ENCODE measurements at regions not wholly inside any gene's neighbourhood (a gene's known extent, or its start where the extent isn't known, plus 50 kb on each side); places are given as distances from the start of the nearest gene placed in this dataset.

DNA sequence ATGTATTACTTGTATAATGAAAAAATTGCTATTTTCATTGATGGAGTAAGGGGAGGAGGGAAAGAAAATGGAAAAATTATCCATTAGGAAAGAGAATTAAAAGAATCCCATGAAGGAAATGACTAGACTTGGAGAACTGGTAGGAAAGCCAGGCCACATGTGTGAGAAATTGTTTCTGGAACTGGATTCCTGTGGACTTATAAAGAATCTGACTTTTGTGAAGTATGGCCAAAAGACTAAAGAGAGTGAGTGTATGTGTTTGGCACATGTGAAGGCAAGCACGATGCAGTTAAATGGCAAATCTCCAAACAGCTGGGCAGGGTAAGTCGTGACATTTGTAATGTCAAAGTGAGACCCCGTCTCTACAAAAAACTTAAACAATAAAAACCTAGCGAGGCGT lies 89.4 kb downstream of the MTX3 start:
- Mint-ChIP-seq H3K27me3 (peaks cover 38% of the 10 kb centered on the region), H3K9me3 (peaks cover 2% of the 10 kb centered on the region), H3K27ac (no peak overlapping the region), H3K4me3 (no peak overlapping the region), H3K4me1 (ENCODE audit: low read depth) (no peaks in the 10 kb centered on the region), H3K36me3 (ENCODE audit: low read depth) (no peaks in the 10 kb centered on the region)
- Histone ChIP-seq H3K4me1 (ENCODE audit: insufficient read depth, low read length) (no peaks in the 10 kb centered on the region), H3K27me3 (ENCODE audit: control insufficient read depth in 1 of 2, insufficient read depth in 2 of 2, low read length in 2 of 2) (peaks cover 3 to 6% of the 10 kb centered on the region in 2 experiments), H3K9me3 (ENCODE audit: control insufficient read depth in 1 of 2, insufficient read depth in 1 of 2, low read length in 2 of 2) (no peaks in the 10 kb centered on the region), H3K27ac (ENCODE audit: low read depth in 1 of 2, low read length in 2 of 2) (no peak overlapping the region), H3K4me3 (ENCODE audit: low read length) (no peak overlapping the region), H3K36me3 (ENCODE audit: insufficient read depth, low read length) (no peaks in the 10 kb centered on the region)
- DNase-seq (no peak), ATAC-seq (ENCODE audit: poor library complexity) (no peak)
- TF ChIP-seq, protein P1, sequence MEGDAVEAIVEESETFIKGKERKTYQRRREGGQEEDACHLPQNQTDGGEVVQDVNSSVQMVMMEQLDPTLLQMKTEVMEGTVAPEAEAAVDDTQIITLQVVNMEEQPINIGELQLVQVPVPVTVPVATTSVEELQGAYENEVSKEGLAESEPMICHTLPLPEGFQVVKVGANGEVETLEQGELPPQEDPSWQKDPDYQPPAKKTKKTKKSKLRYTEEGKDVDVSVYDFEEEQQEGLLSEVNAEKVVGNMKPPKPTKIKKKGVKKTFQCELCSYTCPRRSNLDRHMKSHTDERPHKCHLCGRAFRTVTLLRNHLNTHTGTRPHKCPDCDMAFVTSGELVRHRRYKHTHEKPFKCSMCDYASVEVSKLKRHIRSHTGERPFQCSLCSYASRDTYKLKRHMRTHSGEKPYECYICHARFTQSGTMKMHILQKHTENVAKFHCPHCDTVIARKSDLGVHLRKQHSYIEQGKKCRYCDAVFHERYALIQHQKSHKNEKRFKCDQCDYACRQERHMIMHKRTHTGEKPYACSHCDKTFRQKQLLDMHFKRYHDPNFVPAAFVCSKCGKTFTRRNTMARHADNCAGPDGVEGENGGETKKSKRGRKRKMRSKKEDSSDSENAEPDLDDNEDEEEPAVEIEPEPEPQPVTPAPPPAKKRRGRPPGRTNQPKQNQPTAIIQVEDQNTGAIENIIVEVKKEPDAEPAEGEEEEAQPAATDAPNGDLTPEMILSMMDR (IDR thresholded peaks at IDR 0.05), result no peak
- intact Hi-C loops (cut with DNase I, micrococcal nuclease), result no loop called here
- CTCF ChIA-PET, result no interaction called here
- POLR2A ChIA-PET, result no interaction called here

DNA sequence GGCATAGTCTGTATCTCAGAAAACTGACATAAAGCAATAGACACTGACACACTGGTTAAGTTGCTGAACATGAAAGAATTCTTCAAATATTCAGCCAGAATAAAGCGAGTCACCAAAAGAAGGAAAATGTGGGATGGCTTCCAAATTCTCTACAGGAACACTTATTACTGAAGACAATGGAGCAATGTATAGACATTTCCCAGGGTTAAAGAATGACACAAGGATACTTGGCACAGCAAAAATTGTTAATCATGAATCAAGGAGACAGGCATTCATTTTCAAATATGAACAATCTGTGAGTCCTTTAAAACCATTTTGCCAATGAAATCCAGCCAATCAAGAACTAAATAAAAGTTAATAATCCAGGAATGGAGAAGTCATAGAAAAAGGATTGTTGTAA lies 92.5 kb downstream of the MTX3 start:
- Histone ChIP-seq H3K4me1 (ENCODE audit: insufficient read depth, low read length) (no peaks in the 10 kb centered on the region), H3K27me3 (ENCODE audit: control insufficient read depth in 1 of 2, insufficient read depth in 2 of 2, low read length in 2 of 2) (peaks cover 9 to 22% of the 10 kb centered on the region in 2 experiments), H3K27ac (ENCODE audit: low read depth in 1 of 2, low read length in 2 of 2) (no peak overlapping the region), H3K9me3 (ENCODE audit: control insufficient read depth in 1 of 2, insufficient read depth in 1 of 2, low read length in 2 of 2) (no peaks in the 10 kb centered on the region), H3K4me3 (ENCODE audit: low read length) (no peak overlapping the region), H3K36me3 (ENCODE audit: insufficient read depth, low read length) (no peaks in the 10 kb centered on the region)
- Mint-ChIP-seq H3K36me3 (ENCODE audit: low read depth) (no peaks in the 10 kb centered on the region), H3K4me1 (ENCODE audit: low read depth) (no peaks in the 10 kb centered on the region), H3K27me3 (peaks cover 59% of the 10 kb centered on the region), H3K4me3 (no peak overlapping the region), H3K27ac (no peak overlapping the region), H3K9me3 (no peaks in the 10 kb centered on the region)
- intact Hi-C loops (cut with DNase I, micrococcal nuclease), result no loop called here
- ATAC-seq (ENCODE audit: poor library complexity), result no peak
- CTCF ChIA-PET, result no interaction called here
- DNase-seq, result no peak
- TF ChIP-seq, protein P1 (IDR thresholded peaks at IDR 0.05), result no peak
- POLR2A ChIA-PET, result no interaction called here

DNA sequence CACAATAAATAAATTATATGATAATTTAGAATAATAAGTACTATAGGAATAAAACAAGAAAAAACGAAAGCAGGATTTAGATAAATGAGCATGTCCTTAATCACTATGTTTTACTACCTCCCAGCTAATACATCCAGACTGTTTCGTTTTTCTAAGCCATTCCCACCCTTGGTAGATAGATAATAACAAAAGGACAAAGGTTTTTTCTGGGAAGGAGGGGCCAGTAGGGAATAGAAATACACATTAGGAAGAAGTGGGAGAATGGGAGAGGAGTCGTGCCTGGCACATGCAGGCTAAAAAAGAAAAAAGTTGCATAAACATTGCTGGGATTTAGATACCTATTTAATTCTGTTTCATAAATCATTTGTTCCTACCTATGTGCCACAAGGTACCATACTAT lies 97.1 kb downstream of the MTX3 start:
- ChIA-PET CTCF (no interaction called here), POLR2A (no interaction called here)
- intact Hi-C loops (cut with DNase I, micrococcal nuclease), result no loop called here
- Mint-ChIP-seq H3K4me1 (ENCODE audit: low read depth) (no peaks in the 10 kb centered on the region), H3K36me3 (ENCODE audit: low read depth) (no peaks in the 10 kb centered on the region), H3K27ac (no peak overlapping the region), H3K9me3 (no peaks in the 10 kb centered on the region), H3K4me3 (no peak overlapping the region), H3K27me3 (peaks cover 63% of the 10 kb centered on the region)
- DNase-seq, result no peak
- Histone ChIP-seq H3K4me3 (ENCODE audit: low read length) (no peak overlapping the region), H3K36me3 (ENCODE audit: insufficient read depth, low read length) (no peaks in the 10 kb centered on the region), H3K4me1 (ENCODE audit: insufficient read depth, low read length) (no peaks in the 10 kb centered on the region), H3K27ac (ENCODE audit: low read depth in 1 of 2, low read length in 2 of 2) (no peak overlapping the region), H3K9me3 (ENCODE audit: control insufficient read depth in 1 of 2, insufficient read depth in 1 of 2, low read length in 2 of 2) (peaks cover 0 to under 1% of the 10 kb centered on the region in 2 experiments), H3K27me3 (ENCODE audit: control insufficient read depth in 1 of 2, insufficient read depth in 2 of 2, low read length in 2 of 2) (peaks cover 11 to 35% of the 10 kb centered on the region in 2 experiments)
- TF ChIP-seq, protein P1 (IDR thresholded peaks at IDR 0.05), result no peak
- no peak for ATAC-seq (ENCODE audit: poor library complexity)
